BJ (cell line): ENCODE measurements at regions not wholly inside any gene's neighbourhood (a gene's known extent, or its start where the extent isn't known, plus 50 kb on each side); places are given as distances from the start of the nearest gene placed in this dataset.

Experiments
- CTCF ChIA-PET: fragments of 350-600 bp; formaldehyde crosslinking; extraction: SDS; loops from one replicate; lab custom pipeline; 2021; ENCODE audit warnings: antibody characterized with exemption, inconsistent platforms; lab: Yijun Ruan, JAX
- POLR2A ChIA-PET: fragments of 300-600 bp; sonication (Branson Sonifier 250); formaldehyde crosslinking; extraction: SDS; loops from one replicate; lab custom pipeline; 2021; ENCODE audit warnings: antibody characterized with exemption; lab: Charles Lee
- DNase-seq: peaks from one replicate; pipeline ENCODE4 v3.0.0-alpha.2; 2011; ENCODE audit warnings: low read depth
- H3K27me3 ChIP-seq: 2 replicates; pipeline ENCODE4 v1.6.0; 2011; ENCODE audit warnings: low read length; ENCODE audit not compliant: control insufficient read depth, insufficient read depth
- H3K36me3 ChIP-seq: 2 replicates; pipeline ENCODE4 v1.5.1; 2011; ENCODE audit warnings: low read length; ENCODE audit not compliant: control insufficient read depth, insufficient read depth
- H3K4me3 ChIP-seq: 2 replicates; pipeline ENCODE4 v1.5.1; 2011; ENCODE audit warnings: low read depth, mild to moderate bottlenecking, control low read depth, low read length
- CTCF ChIP-seq: IDR thresholded peaks from 2 replicates; pipeline ENCODE4 v1.5.1; 2011; ENCODE audit warnings: low read depth, mild to moderate bottlenecking, control low read depth, inconsistent platforms, low read length, moderate library complexity; ENCODE audit not compliant: insufficient read depth

DNA sequence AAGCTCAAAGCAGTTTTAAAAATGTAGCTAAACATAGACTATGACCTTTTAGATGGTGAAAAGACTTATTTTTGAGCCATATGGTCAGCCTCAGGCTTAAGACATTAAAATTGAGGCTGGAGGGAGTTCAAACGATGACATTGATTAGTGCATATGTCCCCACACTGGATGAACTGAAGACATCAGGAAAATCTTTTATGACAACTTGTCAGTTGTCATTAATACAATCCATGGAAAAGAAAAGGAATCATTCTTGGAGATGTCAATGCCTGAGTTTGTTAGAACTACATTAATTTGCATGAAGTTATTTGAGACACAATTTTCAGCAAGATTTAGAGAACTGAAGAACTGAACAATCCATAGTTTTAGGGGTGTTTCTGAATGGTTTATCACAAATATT is 349.9 kb downstream of the COL11A1 start:
- no peaks in the 10 kb centered on the region for H3K36me3 ChIP-seq
- H3K4me3 ChIP-seq = no peak overlapping the region
- no peak for DNase-seq
- no peak for TF ChIP-seq CTCF
- ChIA-PET POLR2A (no interaction called here), CTCF (no interaction called here)
- no peaks in the 10 kb centered on the region for H3K27me3 ChIP-seq

DNA sequence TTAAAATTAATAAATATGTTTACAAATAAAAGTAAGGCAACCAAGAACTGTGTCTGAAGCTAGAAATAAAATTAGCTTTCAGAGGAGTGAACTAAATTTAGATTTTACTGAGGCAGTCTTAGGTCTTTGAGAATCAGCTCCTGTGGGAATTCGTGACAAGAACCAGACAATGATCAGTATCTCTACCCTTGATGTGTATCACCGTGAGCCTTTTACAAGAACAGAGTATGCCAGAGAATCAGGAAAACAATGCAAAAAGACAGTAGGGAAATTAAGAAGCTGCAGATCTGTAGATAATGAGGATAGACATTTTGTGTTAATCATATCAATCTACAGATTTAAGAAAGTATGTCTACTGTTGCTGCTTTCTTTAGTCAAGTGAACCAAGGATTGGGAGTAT is 351.0 kb downstream of the COL11A1 start:
- ChIA-PET CTCF (interaction anchor here (0.6 kb wide), 1 partner anchor 208 kb away, joined by 3 read pairs; no protein-coding TSS in a partner anchor), POLR2A (no interaction called here)
- H3K4me3 ChIP-seq = no peak overlapping the region
- H3K27me3 ChIP-seq = no peaks in the 10 kb centered on the region
- no peak for TF ChIP-seq CTCF
- no peak for DNase-seq
- H3K36me3 ChIP-seq = no peaks in the 10 kb centered on the region

DNA sequence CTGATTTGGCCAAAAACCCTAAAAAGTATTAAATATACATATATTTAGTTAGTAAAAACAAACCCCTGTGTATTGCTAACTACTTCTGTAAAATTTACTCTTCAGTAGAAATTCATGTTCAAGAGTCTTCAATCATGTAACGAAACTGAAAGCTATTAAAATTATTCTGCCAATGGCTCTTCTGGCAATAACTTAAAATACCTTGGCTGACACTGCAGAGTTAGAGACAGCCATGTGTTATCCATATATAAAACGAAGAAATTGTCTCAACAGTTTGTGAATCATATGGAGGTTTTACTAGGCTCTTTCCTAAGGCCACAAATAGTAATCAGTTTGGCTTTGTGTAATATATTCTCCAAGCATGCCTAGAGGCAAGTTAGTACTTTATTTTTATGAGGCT is 357.2 kb downstream of the COL11A1 start:
- POLR2A ChIA-PET = no interaction called here
- H3K27me3 ChIP-seq = no peaks in the 10 kb centered on the region
- CTCF ChIA-PET = no interaction called here
- H3K4me3 ChIP-seq = no peak overlapping the region
- no peaks in the 10 kb centered on the region for H3K36me3 ChIP-seq
- no peak for TF ChIP-seq CTCF
- no peak for DNase-seq

- TF ChIP-seq CTCF = no peak
- H3K27me3 ChIP-seq = no peaks in the 10 kb centered on the region
- ChIA-PET POLR2A (no interaction called here), CTCF (no interaction called here)
- H3K4me3 ChIP-seq = no peak overlapping the region
- no peaks in the 10 kb centered on the region for H3K36me3 ChIP-seq
- no peak for DNase-seq
Measured at GRCh38 chr1:102742426-102742825, 365.9 kb downstream of the COL11A1 start.

GRCh38 chr1:102733491-102734236 is 374.7 kb downstream of the COL11A1 start:
- CTCF ChIA-PET = no interaction called here
- H3K36me3 ChIP-seq = no peaks in the 10 kb centered on the region
- no peak for DNase-seq

More at GRCh38 chr1:102733491-102734236, 374.7 kb downstream of the COL11A1 start:
- POLR2A ChIA-PET = no interaction called here
- no peak overlapping the region for H3K4me3 ChIP-seq
- no peak for TF ChIP-seq CTCF
- H3K27me3 ChIP-seq = no peaks in the 10 kb centered on the region
